Activated CD4-positive, CD25-positive, alpha-beta regulatory T cell treated with anti-CD3 and anti-CD28 coated beads, Interleukin-2, amount 50 U/mL, for 72 hours (primary cell): ENCODE measurements at regions not wholly inside any gene's neighbourhood (a gene's known extent, or its start where the extent isn't known, plus 50 kb on each side); places are given as distances from the start of the nearest gene placed in this dataset.
"Not testable (repeated sequence)": the region's sequence is repeated elsewhere in the genome, so short reads cannot be mapped to it uniquely, and the experiment has no call there.

Experiments
- DNase-seq: peaks from one replicate; pipeline ENCODE4 v3.0.0; 2021

DNA sequence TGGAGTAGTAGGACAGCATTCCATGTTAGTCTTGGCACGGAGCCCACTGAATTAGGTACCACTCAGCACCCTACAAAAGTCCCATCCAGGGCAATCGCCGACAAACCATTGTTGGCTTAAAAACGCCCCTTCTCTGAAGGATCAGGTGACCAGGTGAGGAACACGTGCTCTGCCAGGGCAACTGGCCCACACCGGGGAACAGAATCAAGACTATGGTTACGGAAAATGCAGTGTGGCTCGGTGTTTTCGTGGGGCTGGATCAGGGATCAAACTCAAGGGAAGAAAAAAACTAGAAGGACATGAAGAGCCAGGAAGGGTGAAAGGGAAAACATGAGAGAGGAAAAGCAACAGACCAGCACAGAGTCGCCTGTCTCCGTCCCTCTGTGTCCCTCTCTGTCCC is 177.8 kb upstream of the ARID1B start:
- DNase-seq: no peak

DNA sequence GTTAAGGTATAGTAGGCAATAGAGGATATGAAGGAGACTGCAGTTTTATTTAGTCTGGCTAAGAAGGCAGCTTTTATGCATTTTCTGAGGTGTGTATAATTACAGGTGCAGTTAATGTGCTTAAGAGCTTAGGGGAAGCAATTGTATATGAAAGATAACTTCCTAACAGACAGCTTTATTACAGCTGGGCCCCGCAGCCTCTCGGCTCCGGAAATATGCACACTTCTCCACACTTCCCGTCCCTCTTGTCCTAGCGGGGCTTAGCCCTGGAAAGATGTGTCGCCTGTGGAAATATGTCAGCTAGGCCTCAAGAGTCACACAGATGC is 178.4 kb upstream of the ARID1B start:
- no peak for DNase-seq

DNA sequence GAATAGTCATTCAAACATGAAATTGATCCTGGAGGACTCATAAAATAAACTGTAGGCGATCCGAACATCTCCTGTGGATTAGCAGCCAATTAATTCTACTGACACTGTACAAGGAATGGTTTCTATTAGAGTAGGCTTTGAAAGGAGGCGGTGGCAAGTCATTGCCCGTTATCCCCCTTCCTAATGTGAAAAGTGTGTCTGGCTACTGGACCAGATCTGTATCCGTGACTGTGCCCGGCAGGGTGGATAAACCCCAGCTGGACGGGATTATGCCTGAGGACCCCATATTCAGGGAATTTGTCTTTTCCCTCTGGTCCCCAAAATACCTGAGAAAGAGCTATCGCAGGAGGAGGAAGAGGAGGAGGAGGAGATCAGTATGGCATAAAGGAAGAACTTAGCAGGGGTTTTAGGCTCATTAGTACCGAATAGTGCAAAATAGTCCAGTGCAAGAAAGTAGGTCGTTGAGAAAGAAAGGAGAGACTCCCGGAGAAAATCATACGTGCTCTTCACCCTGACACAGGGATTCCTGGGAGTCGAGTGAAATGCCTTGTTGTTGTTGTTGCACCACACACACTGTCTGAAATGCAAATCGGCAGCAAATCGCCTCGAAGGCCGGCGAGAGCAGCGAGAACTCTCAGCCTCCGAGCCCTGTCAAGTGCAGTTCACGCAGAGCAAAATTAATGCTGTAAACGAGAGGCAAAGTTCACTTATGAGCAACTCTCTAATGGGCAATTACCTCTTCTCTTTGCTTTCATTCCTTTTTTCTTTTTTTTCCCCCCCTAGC is 178.9 kb upstream of the ARID1B start:
- no peak for DNase-seq

DNA sequence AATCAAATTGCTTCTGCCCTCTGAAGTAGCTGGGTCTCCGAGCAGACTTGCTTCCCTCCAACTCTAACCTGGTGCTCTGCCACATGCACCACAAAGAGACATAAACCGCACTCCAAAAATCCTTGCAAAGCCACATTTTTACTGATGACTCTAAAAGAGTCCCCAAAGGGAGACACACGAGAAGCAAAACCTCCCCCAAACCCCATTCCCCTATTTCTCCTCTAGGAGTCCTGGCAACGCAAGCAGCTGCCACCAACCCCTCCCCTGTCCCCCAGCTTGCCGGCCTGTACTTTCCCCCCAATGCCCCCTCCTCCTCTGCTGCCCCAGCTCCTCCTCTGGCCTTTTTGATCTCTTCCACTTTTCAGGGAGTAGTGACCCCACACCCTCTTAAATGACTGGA is 180.1 kb upstream of the ARID1B start:
- no peak for DNase-seq

DNA sequence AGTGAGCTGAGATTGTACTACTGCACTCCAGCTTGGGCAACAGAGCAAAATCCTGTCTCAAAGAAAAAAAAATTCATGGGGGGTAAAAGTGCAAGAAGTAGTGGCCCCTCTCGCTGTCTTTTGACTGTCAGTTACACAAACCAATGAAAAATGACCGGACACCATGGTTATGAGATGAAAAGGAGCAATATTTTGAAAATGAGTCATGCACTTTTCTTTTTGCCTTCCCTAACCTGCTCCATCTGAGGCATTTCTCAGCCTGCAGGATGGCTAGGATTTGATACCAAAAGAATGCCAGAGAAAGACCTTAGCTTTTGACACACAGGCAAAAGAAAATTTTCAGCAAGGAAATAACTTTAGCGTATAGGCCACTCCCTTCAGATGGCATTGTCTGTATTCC is 181.7 kb upstream of the ARID1B start:
- DNase-seq: no peak

DNA sequence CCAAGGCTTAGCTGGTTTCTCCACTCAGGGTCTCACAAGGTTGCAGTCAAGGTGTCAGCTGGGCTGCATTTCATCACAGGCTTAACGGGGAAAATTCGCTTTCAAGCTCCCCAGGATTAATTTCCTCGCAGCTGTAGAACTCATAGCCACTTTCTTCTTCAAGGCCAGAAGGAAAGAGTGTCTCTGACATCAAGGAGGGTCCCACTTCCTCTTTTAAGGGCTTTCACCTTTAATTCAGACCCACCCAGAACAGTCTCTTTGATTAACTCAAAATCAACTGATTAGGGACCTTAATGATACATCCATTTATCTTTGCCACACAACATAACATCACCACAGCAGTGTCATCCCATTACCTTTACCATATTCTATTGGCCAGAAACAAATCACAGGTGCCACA is 183.3 kb upstream of the ARID1B start:
- no peak for DNase-seq

DNA sequence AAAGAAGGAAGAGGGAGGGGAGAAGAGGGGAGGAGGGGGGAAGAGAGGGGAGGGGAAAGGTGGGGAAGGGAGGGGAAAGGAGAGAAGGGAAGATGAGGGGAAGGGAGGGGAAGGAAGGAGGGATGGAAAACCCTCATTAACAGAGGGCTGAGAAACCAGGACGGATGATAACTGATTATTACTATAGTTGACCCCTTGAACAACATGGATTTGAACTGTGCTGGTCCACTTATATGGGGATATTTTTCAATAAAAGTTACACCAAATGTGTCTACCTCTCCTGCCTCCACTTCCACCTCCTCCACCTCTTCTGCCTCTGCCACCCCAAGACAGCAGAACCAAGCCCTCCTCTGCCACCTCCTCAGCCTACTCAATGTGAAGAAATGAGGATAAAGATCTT is 184.1 kb upstream of the ARID1B start:
- no peak for DNase-seq

DNA sequence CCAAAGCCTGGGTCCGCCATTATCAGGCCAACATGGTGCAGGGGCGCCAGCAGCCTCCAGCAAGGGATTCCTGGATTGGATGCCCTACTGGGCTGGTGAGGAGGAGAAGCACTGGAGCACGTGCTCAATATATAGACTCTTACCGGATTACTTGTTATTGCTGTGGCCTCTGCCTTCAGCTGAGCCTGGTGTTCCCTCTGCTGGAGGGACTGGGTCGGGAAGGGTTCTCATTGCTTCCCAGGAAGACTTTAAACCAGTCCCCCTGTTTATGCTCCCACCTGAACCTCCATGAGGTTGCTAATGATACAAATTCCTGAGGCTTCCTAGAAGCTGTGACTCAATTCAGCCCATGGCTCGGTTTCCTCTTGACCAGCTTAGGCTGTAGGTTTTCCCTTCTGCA is 186.7 kb upstream of the ARID1B start:
- DNase-seq: no peak

DNA sequence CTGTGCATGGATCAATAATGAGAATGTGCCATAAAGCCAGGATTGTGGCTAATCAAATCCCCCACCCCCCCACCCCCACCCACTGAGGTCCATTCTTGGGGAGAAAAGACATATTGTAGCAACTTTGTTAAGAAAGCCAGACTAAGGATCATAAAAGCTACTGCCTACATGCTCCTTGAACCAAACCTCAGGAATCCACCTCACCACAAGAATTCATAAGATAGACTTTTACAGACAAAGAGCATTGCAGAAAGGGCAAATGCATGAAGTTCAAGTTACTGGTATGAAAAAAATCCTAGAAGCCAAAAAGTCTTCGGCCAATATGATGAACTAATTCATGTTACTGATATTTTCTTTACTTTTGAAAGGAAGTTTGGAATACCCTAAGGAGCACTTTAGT is 187.9 kb upstream of the ARID1B start:
- no peak for DNase-seq

DNA sequence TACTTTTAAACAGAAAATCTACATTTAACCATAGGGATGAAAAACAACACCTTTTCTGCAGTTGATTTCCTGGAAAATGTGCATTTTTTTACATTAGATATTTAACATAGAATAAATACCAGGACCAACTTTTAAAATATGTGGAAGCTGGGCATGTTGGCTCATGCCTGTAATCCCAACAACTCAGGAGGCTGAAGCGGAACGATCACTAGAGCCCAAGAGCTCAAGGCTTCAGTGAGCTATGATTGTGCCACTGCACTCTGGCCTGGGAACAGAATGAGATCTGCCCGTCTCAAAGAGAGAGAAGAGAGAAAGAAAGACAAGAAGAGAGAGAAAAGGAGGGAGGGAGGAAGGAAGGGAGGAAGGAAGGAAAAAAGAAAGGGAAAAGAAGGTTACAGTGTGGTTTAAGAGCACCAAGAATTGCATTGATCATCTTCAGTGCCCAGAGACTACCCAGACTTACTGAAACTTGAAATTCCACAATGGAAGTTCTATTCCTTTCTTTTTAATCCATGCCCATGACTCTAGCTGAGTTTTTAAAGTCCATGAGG is 189.4 kb upstream of the ARID1B start:
- no peak for DNase-seq

DNA sequence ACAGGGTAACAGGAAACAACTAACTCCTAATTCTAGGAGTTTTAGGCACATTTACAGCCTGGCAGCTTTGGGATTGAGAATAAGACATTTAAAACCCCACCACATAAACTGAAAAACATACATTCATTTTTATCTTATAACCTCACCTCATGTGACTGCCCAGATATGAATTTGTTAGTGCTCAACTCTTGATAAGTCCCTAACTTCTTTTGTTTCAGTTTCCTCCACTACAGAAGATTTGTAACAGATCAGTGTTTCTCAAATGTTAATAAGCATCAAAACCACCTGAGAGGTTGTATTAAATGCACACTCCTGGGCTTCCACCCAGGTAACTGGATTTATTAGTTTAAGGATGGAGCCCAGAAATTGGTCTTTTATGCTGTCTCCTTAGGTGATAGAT is 190.1 kb upstream of the ARID1B start:
- no peak for DNase-seq

DNA sequence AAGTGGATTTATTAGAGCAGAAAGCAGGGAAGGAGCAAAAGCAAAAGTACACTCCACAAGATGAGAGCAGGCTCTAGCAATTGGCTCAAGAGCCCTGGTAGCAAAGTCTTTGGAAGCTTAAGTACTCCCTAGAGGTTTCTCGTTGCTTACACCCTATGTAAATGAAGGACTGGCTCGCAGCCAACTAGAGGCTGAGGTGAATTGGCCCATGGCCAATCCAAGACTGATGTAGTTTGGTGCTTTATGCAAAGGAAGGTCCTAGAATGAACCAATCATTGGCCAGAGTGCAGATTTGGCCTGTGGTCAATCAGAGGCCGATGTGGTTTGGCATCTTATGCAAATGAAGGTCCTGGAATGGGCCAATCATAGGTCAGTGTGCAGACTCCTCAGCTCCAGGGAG is 191.3 kb upstream of the ARID1B start:
- no peak for DNase-seq

DNA sequence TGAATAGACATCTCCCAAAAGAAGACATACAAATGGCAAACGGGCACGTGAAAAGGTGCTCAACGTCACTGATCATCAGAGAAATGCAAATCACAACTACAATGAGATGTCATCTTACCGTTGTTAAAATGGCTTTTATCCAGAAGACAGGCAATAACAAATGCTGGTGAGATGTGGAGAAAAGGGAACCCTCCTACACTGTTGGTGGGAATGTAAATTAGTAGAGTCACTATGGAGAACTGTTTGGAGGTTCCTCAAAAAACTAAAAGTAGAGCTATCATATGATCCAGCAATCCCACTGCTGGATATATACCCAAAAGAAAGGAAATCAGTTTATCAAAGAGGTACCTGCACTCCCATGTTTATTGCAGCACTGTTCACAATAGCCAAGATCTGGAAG is 193.1 kb upstream of the ARID1B start:
- DNase-seq: not testable (repeated sequence)

DNA sequence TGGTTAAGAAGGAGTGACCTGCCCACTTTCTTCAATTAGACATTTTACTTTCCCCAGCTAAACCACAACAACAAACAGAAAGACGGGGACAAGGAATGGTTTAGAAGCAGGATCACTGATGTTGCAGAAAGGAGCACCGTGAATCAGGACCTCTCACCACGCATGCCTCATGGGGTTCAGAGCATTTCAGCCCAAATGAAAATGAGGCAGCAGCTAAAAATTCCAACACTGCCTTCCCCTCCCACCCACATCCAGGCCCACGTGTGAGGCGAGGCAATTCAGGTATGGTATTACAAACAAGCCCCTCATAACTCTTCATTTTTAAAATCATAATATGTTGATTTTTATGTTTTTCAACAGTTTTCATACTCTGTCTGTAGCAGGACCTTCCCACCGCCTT is 194.1 kb upstream of the ARID1B start:
- DNase-seq: no peak

DNA sequence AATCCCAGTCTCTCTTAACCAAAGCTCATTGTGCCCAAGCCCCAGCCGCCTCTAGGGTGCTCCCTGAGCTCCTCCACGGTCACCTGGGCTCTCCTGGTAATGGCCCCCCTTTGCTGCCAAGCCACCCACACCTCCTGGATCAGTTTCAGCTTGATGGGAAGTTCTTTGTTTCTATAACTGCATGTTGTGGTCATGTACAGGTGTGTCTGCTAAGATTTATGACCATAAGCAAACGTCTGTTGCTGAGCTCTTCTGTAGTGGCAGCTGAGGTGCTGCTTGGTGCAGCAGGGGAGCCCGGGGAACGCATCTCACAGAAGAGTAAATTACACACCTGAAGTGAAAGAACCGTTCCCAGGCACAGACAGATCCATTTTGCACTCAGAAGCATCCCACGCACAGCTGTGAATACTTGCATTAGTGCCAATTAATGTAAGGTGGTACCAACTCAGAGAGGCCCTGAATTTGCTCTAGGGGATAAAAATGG is 194.6 kb upstream of the ARID1B start:
- DNase-seq: no peak

DNA sequence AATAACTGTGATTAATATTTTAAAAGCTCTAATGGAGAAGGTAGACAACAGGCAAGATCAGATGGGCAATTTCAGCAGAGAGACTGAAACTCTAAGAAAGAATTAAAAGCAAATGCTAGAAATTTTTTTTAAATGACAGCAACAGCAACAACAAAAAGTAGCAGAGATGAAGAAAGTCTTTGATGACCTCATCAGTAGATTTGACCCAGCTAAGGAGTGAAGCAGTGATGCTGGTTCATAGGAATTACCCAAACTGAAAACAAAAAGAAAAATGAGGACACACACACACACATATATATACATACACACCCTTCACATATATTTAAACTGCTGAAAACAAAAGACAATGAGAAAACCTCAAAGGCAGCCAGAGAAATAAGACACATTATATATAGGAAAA is 197.6 kb upstream of the ARID1B start:
- DNase-seq: no peak

DNA sequence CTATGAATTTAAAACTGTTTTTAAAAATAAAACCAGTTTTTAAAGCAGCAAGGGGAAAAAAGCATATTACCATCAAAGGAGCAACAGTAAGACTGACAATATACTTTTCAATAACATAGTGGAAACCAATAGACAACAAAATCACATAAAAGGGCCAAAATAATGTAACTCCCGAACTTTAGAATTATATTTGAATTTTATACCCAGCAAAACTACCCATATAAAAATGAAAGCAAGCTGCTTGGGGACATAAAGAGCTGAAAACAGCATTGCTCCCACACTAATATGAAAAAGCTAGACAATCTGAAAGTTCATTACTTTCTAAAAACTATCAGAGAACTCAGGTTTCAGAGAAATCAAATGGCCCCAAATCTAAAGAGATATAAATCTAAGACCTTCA is 199.4 kb upstream of the ARID1B start:
- no peak for DNase-seq

DNA sequence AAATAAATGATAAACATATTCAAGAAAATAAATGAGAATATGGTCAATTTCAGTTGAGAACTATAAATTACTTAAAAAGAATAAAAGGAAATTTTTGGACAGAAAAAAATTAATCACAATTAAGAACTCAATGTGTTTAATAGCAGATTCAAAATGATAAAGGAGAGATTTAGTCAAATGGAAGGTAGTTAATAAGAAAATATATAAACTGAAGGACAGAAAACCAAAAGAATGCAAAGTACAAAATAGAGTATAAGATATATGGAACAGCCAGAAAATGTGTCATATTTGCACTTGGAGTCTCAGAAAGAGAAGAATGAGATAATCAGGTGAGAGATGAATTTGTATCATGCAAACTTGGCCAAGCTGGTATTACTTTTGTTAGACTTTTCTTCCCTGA is 201.8 kb upstream of the ARID1B start:
- DNase-seq: no peak

DNA sequence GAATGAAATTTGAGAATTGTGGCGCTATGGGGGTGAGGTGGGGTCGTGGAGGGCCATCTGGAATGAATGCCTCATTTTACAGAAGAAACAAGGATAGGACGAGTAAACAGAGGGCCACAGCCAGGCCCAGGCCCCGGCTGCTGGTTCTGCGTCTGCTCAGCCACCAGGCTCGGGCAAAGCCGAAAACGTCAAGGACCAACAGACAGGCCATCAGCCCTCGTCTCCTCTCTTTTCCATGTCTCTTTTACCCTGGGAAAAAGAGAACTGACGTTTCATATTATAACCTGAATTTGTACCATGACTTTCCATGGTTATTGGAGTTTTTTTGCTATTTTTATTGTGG is 212.4 kb upstream of the ARID1B start:
- no peak for DNase-seq

DNA sequence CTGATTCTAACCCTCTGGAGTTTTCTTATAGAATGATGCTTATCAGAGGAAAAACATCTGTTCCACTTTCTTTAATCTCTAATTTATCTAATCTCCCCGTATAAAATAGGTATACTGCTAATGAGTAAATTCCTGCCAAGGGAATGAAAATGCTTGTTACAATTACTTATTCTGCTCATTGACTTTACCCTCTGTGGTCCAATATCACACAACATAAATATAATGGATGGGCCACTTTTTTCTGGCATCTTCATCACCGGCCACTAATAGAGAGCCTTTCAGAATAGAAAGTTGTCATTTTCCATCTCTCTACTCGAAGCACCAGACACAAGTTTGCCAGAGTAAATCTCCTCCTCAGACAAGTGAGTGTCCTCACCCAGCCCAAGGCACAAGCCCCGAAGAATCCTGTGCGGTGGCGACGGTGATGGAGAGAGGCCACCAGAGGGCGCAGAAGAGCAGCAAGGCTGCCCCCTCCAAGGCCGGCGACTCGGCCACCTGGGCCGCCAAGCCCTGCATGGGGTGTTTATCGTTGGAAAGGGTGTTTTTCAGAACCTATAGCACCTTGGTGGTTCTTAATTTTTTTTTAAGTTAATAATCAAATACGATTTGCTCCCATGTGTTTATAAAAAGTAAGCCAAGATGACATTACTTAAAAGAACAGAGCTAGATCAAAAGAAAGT is 212.9 kb upstream of the ARID1B start:
- peak; percentile 85 for DNase-seq

DNA sequence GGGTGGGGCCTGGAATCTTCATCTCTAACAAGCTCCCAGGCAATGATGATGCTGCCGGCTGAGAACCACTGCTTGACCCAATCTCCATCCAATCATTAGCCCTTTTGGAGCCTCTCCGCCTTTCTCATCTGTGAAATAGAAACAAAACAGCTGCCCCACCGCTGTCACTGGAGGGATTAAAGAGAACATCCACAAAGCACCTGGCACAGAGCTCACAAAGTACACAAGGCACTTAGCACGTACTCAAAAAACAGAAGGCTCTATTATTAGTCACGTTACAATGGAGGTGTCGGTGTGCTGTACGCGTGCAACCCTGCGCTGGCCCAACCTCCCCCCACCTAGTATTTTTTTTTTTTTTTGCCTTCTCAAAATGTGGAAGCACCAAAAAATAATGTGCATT is 213.5 kb upstream of the ARID1B start:
- DNase-seq: no peak

DNA sequence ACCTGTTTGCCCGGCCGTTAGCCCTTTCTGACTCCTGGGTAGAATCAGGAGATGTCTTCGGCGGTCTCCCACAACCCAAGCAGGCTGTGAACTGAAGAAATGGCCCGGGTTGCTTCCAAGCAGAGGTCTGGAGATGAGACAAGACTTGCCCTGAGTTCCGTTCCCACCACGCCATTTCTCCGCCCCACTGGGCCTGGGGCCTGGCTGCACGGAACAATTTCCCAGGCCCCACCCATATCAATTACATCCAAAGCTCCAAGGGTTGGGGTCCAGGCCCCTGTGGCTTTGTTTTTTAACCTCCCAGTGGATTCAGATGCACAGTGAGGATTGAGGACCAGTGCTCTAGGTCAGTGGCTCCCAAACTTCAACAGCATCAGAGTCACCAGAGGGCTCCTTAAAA is 214.5 kb upstream of the ARID1B start:
- no peak for DNase-seq

DNA sequence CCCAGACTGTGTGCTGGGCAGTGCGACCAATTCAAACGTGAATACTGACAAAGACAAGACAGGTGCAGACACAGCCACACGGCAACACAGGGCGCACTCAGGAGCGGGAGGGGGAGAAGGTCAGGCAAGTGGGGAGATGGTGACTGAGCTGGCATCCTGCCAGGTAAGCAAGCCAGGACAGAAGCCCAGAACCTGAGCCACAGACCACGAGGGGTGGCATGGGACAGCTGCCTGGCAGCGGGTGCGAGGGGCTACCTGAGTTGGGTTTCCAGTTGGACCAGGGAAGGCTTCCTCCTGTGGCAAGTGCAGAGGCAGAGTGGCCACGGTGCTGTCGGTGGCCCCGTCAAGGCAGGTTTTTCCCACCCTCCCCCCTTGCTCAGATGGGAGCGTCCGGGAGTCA is 215.2 kb upstream of the ARID1B start:
- no peak for DNase-seq

DNA sequence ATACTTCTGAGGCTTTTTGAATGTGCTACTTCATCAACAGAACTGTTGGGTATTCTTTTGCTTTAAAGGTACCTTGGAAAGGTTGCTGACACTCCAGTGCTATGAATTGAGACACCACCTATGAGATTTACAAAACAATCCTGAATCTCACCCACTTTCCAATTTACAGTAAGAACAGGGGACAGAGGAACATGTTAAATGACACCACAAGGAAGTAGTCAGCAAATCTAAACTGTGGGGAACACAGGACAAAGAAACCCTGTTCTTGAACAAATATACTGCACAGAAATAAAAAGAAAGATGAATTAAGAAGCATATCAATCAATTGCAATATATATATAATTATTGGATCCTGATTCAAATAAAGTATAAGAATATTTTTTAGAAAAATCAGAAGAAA is 216.7 kb upstream of the ARID1B start:
- no peak for DNase-seq

DNA sequence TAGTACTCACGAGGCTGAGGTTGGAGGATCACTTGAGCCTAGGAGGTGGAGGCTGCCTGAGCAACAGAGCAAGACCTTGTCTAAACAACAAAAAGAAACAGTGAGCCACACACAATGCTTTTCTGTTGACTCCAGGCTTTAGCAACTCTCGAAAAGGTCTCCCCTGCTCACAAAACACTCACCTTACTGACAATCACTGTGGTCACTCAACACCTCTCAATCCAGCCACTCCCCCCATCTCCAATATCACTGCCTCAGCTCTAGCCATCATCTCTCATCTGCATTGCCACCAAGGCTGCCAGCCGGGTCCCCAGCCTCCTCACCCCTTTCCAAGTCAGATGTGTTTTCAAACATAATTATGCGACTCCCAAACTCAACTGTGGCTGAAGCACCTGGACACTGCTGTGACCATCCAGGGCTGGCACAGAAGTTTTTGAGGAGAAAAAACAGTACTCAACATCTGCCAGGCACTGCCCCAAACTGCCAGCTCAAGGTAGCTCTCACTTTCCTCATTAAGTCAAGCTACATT is 218.0 kb upstream of the ARID1B start:
- no peak for DNase-seq
